Transverse colon (tissue), 4 donors: ENCODE measurements at regions not wholly inside any gene's neighbourhood (a gene's known extent, or its start where the extent isn't known, plus 50 kb on each side); places are given as distances from the start of the nearest gene placed in this dataset.

Experiments used
- DNase-seq: peaks from one replicate; pipeline ENCODE4 v3.0.0-alpha.2; 2019
- H3K27ac ChIP-seq, 4 donors: fragments of 200-600 bp; sonication (generic); 2 replicates each; pipeline ENCODE4 v1.5.1; 2016 to 2018; ENCODE audit warnings: inconsistent platforms in 4 of 4
- H3K27me3 ChIP-seq: fragments of 200-600 bp; sonication (generic); 2 replicates; pipeline ENCODE4 v1.5.1; 2017; ENCODE audit warnings: inconsistent platforms
- H3K36me3 ChIP-seq, 4 donors: fragments of 200-600 bp; sonication (generic); 2 replicates each; pipeline ENCODE4 v1.5.1; 2017 to 2019; ENCODE audit warnings: inconsistent platforms in 4 of 4
- H3K4me1 ChIP-seq, 4 donors: fragments of 200-600 bp; sonication (generic); 2 replicates each; pipeline ENCODE4 v1.5.1; 2017 to 2020; ENCODE audit warnings: inconsistent platforms in 4 of 4
- H3K4me3 ChIP-seq, 4 donors: fragments of 200-600 bp; sonication (generic); 1 replicate in 1 of 4; 2 replicates in 3 of 4; pipeline versions ENCODE4 v1.5.1 to v1.6.1; 2017 to 2019; ENCODE audit warnings: inconsistent platforms in 4 of 4
- H3K9me3 ChIP-seq, 2 donors: fragments of 200-600 bp; sonication (generic); 2 replicates each; pipeline ENCODE4 v1.5.1; 2017 to 2019; ENCODE audit warnings: inconsistent platforms in 2 of 2
- EP300 ChIP-seq: sonication (generic); formaldehyde crosslinking; IDR thresholded peaks from one replicate; pipeline ENCODE4 v1.6.1; 2017; ENCODE audit warnings: antibody characterized with exemption, low read depth
- POLR2A ChIP-seq: fragments of 450-650 bp; IDR thresholded peaks from one replicate; pipeline ENCODE4 v1.6.1; 2016; ENCODE audit warnings: antibody characterized with exemption, mild to moderate bottlenecking, moderate library complexity
- POLR2AphosphoS5 ChIP-seq, 3 donors: sonication (generic); formaldehyde crosslinking; IDR thresholded peaks; one replicate each; pipeline ENCODE4 v1.6.1; 2016; ENCODE audit warnings: antibody characterized with exemption in 3 of 3
- WGBS, 2 donors: methylation state at CpG; one replicate each; pipeline ENCODE4 v1.1.5; 2018; ENCODE audit warnings: low coverage in 1 of 2; 5-methylcytosine and 5-hydroxymethylcytosine counted together
- in situ Hi-C, 4 donors: fragments of 200-750 bp; cut with MboI; loops; one replicate each; pipeline versions ENCODE4 v1.15.0 to v1.15.1; 2017; ENCODE audit warnings: low sequenced_read_pairs in 3 of 4, low pct_ligation_motif_present in 1 of 4, low pct_unique_long_range_greater_than_20kb in 1 of 4
- intact Hi-C: fragments of 100-400 bp; cut with DNase I; formaldehyde crosslinking; loops from one replicate; pipeline ENCODE4 v1.15.1; 2023; ENCODE audit warnings: low total_unique reads
- TF ChIP-seq, protein P1 (sequence below), 5 experiments: fragments of 200-600 bp in 3 of 5; fragments of 450-650 bp in 2 of 5; sonication (generic) in 3 of 5; IDR thresholded peaks; 1 replicate in 2 of 5; 2 replicates in 3 of 5; pipeline ENCODE4 v1.5.1; 2016 to 2017; ENCODE audit warnings: antibody characterized with exemption in 5 of 5, inconsistent platforms in 3 of 5, mild to moderate bottlenecking in 2 of 5, moderate library complexity in 1 of 5

- Histone ChIP-seq H3K27me3 (no peaks in the 10 kb centered on the region), H3K9me3 (no peaks in the 10 kb centered on the region), H3K4me1 (peaks cover 0 to 45% (median 1%) of the 10 kb centered on the region in 4 donors), H3K4me3 (no peak overlapping the region), H3K36me3 (no peaks in the 10 kb centered on the region), H3K27ac (peak overlapping the region; percentile 31 to 64 (median 48))
- WGBS, 2 donors, result 37 to 47% methylated on average over 6 to 21 of the region's 21 CpGs
- TF ChIP-seq EP300 (no peak), POLR2A (no peak), POLR2AphosphoS5 (IDR thresholded peaks at IDR 0.05) (peak in 1 of 3 donors; percentile 46)
- TF ChIP-seq, protein P1, sequence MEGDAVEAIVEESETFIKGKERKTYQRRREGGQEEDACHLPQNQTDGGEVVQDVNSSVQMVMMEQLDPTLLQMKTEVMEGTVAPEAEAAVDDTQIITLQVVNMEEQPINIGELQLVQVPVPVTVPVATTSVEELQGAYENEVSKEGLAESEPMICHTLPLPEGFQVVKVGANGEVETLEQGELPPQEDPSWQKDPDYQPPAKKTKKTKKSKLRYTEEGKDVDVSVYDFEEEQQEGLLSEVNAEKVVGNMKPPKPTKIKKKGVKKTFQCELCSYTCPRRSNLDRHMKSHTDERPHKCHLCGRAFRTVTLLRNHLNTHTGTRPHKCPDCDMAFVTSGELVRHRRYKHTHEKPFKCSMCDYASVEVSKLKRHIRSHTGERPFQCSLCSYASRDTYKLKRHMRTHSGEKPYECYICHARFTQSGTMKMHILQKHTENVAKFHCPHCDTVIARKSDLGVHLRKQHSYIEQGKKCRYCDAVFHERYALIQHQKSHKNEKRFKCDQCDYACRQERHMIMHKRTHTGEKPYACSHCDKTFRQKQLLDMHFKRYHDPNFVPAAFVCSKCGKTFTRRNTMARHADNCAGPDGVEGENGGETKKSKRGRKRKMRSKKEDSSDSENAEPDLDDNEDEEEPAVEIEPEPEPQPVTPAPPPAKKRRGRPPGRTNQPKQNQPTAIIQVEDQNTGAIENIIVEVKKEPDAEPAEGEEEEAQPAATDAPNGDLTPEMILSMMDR (IDR thresholded peaks at IDR 0.05), result no peak
- in situ Hi-C loops (loop anchor here (10.0 to 25.0 kb wide), 4 partner anchors 95 to 187 kb away; partner anchors contain the start of gene RUNX3 (in 3 of the 4)), intact Hi-C loops (no loop called here)
- DNase-seq, result peak; percentile 62
These were observed 102.0 kb upstream of the RUNX3 start for GRCh38 chr1:25031966-25032667.

- TF ChIP-seq EP300 (no peak), POLR2A (no peak), POLR2AphosphoS5 (IDR thresholded peaks at IDR 0.05) (no peak)
- TF ChIP-seq, protein P1 (IDR thresholded peaks at IDR 0.05), result no peak
- H3K9me3 ChIP-seq, result no peaks in the 10 kb centered on the region
- intact Hi-C loops, result no loop called here
- no peaks in the 10 kb centered on the region for H3K27me3 ChIP-seq
- in situ Hi-C loops, result loop anchor here (10.0 to 25.0 kb wide), 4 partner anchors 94 to 187 kb away; partner anchors contain the start of gene RUNX3 (in 3 of the 4)
- 50 to 67% methylated on average over 4 to 8 of the region's 8 CpGs for WGBS, 2 donors
- H3K36me3 ChIP-seq, result no peaks in the 10 kb centered on the region
- peaks cover 0 to 45% (median 1%) of the 10 kb centered on the region in 4 donors for H3K4me1 ChIP-seq
- H3K4me3 ChIP-seq, result no peak overlapping the region
- DNase-seq, result no peak
- H3K27ac ChIP-seq, result peak overlapping the region; percentile 6 to 64 (median 38)
These were observed 101.5 kb upstream of the RUNX3 start for GRCh38 chr1:25031601-25031965.

GRCh38 chr1:25030674-25031589 is 100.9 kb upstream of the RUNX3 start:
- peaks cover 0 to 45% (median 1%) of the 10 kb centered on the region in 4 donors for H3K4me1 ChIP-seq
- H3K36me3 ChIP-seq, result no peaks in the 10 kb centered on the region
- H3K9me3 ChIP-seq, result no peaks in the 10 kb centered on the region
- peak overlapping the region in 3 of 4 donors; percentile 6 to 64 (median 41) for H3K27ac ChIP-seq
- TF ChIP-seq POLR2A, result no peak
- no peak for TF ChIP-seq POLR2AphosphoS5 (IDR thresholded peaks at IDR 0.05)
- TF ChIP-seq, protein P1 (IDR thresholded peaks at IDR 0.05), result no peak
- no peak for TF ChIP-seq EP300
- intact Hi-C loops, result no loop called here
- WGBS, 2 donors, result 53 to 67% methylated on average over 3 to 6 of the region's 6 CpGs
- no peaks in the 10 kb centered on the region for H3K27me3 ChIP-seq
- in situ Hi-C loops, result loop anchor here (10.0 to 25.0 kb wide), 4 partner anchors 94 to 186 kb away; partner anchors contain the start of gene RUNX3 (in 3 of the 4)
- no peak overlapping the region for H3K4me3 ChIP-seq
- peak; percentile 28 for DNase-seq

DNA sequence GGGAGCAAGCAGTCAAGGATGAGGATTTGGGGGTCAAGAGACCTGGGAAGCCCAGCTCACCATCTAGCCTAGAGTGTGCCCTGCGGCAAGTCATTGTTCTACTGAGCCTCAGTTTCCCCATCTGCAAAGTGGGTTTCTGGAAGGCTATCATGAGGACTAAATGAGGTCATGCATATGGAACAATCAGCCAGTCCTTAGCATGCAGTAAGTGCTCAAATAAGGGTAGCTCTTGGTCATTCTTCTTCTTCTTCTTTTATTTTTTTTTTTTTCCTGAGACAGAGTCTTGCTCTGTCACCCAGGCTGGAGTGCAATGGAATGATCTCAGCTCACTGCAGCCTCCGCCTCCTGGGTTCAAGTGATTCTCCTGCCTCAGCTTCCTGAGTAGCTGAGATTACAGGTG is 99.9 kb upstream of the RUNX3 start:
- in situ Hi-C loops, result loop anchor here (10.0 to 25.0 kb wide), 4 partner anchors 93 to 185 kb away; partner anchors contain the start of gene RUNX3 (in 3 of the 4)
- Histone ChIP-seq H3K27me3 (no peaks in the 10 kb centered on the region), H3K4me3 (no peak overlapping the region), H3K9me3 (no peaks in the 10 kb centered on the region), H3K4me1 (peaks cover 0 to 45% (median 1%) of the 10 kb centered on the region in 4 donors), H3K27ac (peak overlapping the region in 2 of 4 donors; percentile 18 to 20), H3K36me3 (no peaks in the 10 kb centered on the region)
- intact Hi-C loops, result no loop called here
- TF ChIP-seq EP300 (no peak), POLR2AphosphoS5 (IDR thresholded peaks at IDR 0.05) (no peak), POLR2A (no peak)
- TF ChIP-seq, protein P1 (IDR thresholded peaks at IDR 0.05), result no peak
- no peak for DNase-seq
- 91 to 100% methylated on average over 1 to 2 of the region's 2 CpGs for WGBS, 2 donors
